CD8-positive, alpha-beta memory T cell (primary cell): ENCODE measurements at regions not wholly inside any gene's neighbourhood (a gene's known extent, or its start where the extent isn't known, plus 50 kb on each side); places are given as distances from the start of the nearest gene placed in this dataset.

ENCODE experiments used
- CTCF ChIA-PET: fragments of 350-600 bp; sonication (Branson Sonifier 250); formaldehyde crosslinking; loops from one replicate; lab custom pipeline; 2021; ENCODE audit warnings: antibody characterized with exemption; lab: Charles Lee
- POLR2A ChIA-PET: fragments of 350-600 bp; sonication (Branson Sonifier 250); formaldehyde crosslinking; loops from one replicate; lab custom pipeline; 2021; ENCODE audit warnings: antibody characterized with exemption; lab: Charles Lee
- DNase-seq, 5 donors: peaks; one replicate each; pipeline versions ENCODE4 v3.0.0 to v3.0.0-alpha.2; 2020 to 2022; ENCODE audit warnings: mixed read lengths in 1 of 5
- H3K27ac ChIP-seq: one replicate; pipeline ENCODE4 v1.7.0; 2013; ENCODE audit warnings: low read depth, mild to moderate bottlenecking, low read length, moderate library complexity
- H3K27me3 ChIP-seq: 2 replicates; pipeline ENCODE4 v1.7.0; 2013; ENCODE audit warnings: low read length, mild to moderate bottlenecking; ENCODE audit not compliant: insufficient read depth, poor library complexity, severe bottlenecking
- H3K36me3 ChIP-seq: 2 replicates; pipeline ENCODE4 v1.7.0; 2013; ENCODE audit warnings: mild to moderate bottlenecking, low read length, moderate library complexity; ENCODE audit not compliant: insufficient read depth
- H3K4me1 ChIP-seq: 2 replicates; pipeline ENCODE4 v1.7.0; 2013; ENCODE audit warnings: mild to moderate bottlenecking, low read length, moderate library complexity; ENCODE audit not compliant: insufficient read depth
- H3K4me3 ChIP-seq: 2 replicates; pipeline ENCODE4 v1.7.0; 2013; ENCODE audit warnings: mild to moderate bottlenecking, low read length
- H3K9me3 ChIP-seq: 2 replicates; pipeline ENCODE4 v1.7.0; 2013; ENCODE audit warnings: mild to moderate bottlenecking, low read length
- H3K27ac Mint-ChIP-seq, 8 donors: one replicate each; pipeline ENCODE4 v1.8.0; 2020 to 2021; ENCODE audit warnings: mixed read lengths in 8 of 8, mild to moderate bottlenecking in 6 of 8, inconsistent platforms in 3 of 8, moderate library complexity in 3 of 8
- H3K27me3 Mint-ChIP-seq, 2 donors: one replicate each; pipeline ENCODE4 v1.8.0; 2020 to 2021; ENCODE audit warnings: mixed read lengths in 2 of 2, mild to moderate bottlenecking in 1 of 2, moderate library complexity in 1 of 2
- H3K36me3 Mint-ChIP-seq, 3 donors: one replicate each; pipeline ENCODE4 v1.8.0; 2020 to 2021; ENCODE audit warnings: mixed read lengths in 3 of 3, inconsistent platforms in 1 of 3, mild to moderate bottlenecking in 1 of 3
- H3K4me1 Mint-ChIP-seq, 3 donors: one replicate each; pipeline ENCODE4 v1.8.0; 2020 to 2021; ENCODE audit warnings: mixed read lengths in 3 of 3, inconsistent platforms in 1 of 3, mild to moderate bottlenecking in 1 of 3
- H3K4me3 Mint-ChIP-seq, 7 donors: one replicate each; pipeline ENCODE4 v1.8.0; 2020 to 2021; ENCODE audit warnings: mixed read lengths in 7 of 7, mild to moderate bottlenecking in 6 of 7, moderate library complexity in 4 of 7, inconsistent platforms in 2 of 7
- H3K9me3 Mint-ChIP-seq, 5 donors: one replicate each; pipeline ENCODE4 v1.8.0; 2020 to 2022; ENCODE audit warnings: mixed read lengths in 5 of 5, mild to moderate bottlenecking in 3 of 5, moderate library complexity in 2 of 5, inconsistent platforms in 1 of 5

- POLR2A ChIA-PET: no interaction called here
- Histone ChIP-seq H3K27ac (no peak overlapping the region), H3K9me3 (no peaks in the 10 kb centered on the region), H3K4me1 (no peaks in the 10 kb centered on the region), H3K4me3 (no peak overlapping the region), H3K36me3 (no peaks in the 10 kb centered on the region), H3K27me3 (no peaks in the 10 kb centered on the region)
- Mint-ChIP-seq H3K4me1 (no peaks in the 10 kb centered on the region), H3K9me3 (no peaks in the 10 kb centered on the region), H3K27ac (no peak overlapping the region), H3K27me3 (peaks cover under 1 to 34% of the 10 kb centered on the region in 2 donors), H3K36me3 (no peaks in the 10 kb centered on the region), H3K4me3 (no peak overlapping the region)
- no peak for DNase-seq
- CTCF ChIA-PET: interaction anchor here (1.0 kb wide), 1 partner anchor 12 kb away, joined by 3 read pairs; no protein-coding TSS in a partner anchor
Measured at GRCh38 chr17:31688701-31689100, 170.3 kb downstream of the COPRS start.

DNA sequence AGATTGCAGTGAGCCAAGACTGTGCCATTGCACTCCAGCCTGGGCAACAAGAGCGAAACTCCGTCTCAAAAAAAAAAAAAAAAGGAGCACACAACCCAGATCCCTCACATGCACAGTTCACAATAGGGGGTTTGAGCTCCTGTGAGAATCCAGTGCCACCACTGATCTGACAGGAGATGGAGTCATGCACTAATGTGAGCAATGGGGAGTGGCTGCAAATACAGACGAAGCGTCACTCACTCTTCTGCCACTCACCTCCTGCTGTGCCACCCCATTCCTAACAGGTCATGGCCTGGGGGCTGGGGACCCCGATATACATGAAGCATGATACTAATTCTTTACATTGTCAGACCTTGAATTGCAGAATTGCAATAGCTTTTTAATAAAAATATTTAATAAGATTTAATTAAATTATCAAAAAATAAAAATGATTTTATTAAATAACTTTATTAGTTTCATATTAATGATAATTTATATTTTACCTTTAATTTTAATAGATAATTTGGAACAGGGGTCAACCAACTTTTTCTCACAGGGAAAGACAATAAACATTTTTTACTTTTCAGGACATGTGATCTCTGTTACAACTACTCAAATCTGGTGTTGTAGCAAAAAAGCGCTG, 171.4 kb downstream of the COPRS start:
- Histone ChIP-seq H3K27ac (no peak overlapping the region), H3K27me3 (no peaks in the 10 kb centered on the region), H3K36me3 (no peaks in the 10 kb centered on the region), H3K4me1 (no peaks in the 10 kb centered on the region), H3K9me3 (no peaks in the 10 kb centered on the region), H3K4me3 (no peak overlapping the region)
- no peaks in the 10 kb centered on the region for H3K4me1 Mint-ChIP-seq
- H3K4me3 Mint-ChIP-seq: no peak overlapping the region
- ChIA-PET POLR2A (no interaction called here), CTCF (no interaction called here)
- H3K9me3 Mint-ChIP-seq: no peaks in the 10 kb centered on the region
- H3K27ac Mint-ChIP-seq: no peak overlapping the region
- peaks cover 9 to 34% of the 10 kb centered on the region in 2 donors for H3K27me3 Mint-ChIP-seq
- H3K36me3 Mint-ChIP-seq: no peaks in the 10 kb centered on the region
- DNase-seq: no peak

GRCh38 chr17:31686495-31686894, 172.5 kb downstream of the COPRS start:
- no peaks in the 10 kb centered on the region for H3K27me3 ChIP-seq
- H3K27ac ChIP-seq: no peak overlapping the region
- Mint-ChIP-seq H3K36me3 (no peaks in the 10 kb centered on the region), H3K9me3 (no peaks in the 10 kb centered on the region), H3K4me3 (no peak overlapping the region), H3K27me3 (peaks cover 13 to 30% of the 10 kb centered on the region in 2 donors), H3K27ac (no peak overlapping the region), H3K4me1 (no peaks in the 10 kb centered on the region)
- no peaks in the 10 kb centered on the region for H3K4me1 ChIP-seq
- H3K4me3 ChIP-seq: no peak overlapping the region
- CTCF ChIA-PET: no interaction called here
- H3K36me3 ChIP-seq: no peaks in the 10 kb centered on the region
- no peak for DNase-seq
- no peaks in the 10 kb centered on the region for H3K9me3 ChIP-seq
- POLR2A ChIA-PET: no interaction called here

DNA sequence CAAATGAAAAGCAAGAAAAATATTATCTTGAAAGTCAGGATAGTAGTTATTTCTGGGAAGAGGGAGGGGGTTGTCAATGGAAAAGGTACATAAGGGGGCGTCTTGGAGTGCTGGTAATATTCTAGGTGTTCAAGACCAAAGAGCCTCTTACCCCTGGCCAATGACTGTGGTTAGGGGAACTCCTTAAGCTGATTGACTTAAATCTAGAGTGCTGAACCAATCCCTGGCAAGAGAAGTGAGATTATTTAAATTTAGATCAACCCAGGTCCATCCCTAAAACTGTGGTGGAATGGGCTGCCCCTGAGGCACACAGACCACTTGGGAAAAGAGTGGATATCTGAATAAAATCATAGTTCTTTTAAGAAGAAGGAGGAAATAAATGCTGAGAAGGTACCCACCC, 174.1 kb downstream of the COPRS start:
- no peaks in the 10 kb centered on the region for H3K36me3 ChIP-seq
- H3K9me3 ChIP-seq: no peaks in the 10 kb centered on the region
- no peak overlapping the region for H3K4me3 ChIP-seq
- Mint-ChIP-seq H3K9me3 (no peaks in the 10 kb centered on the region), H3K27ac (no peak overlapping the region), H3K27me3 (peaks cover 25 to 38% of the 10 kb centered on the region in 2 donors), H3K36me3 (no peaks in the 10 kb centered on the region), H3K4me3 (no peak overlapping the region), H3K4me1 (peaks cover 0 to 3% (median 0%) of the 10 kb centered on the region in 3 donors)
- ChIA-PET CTCF (no interaction called here), POLR2A (interaction anchor here (0.6 kb wide), 1 partner anchor 441 kb away, joined by 4 read pairs; no protein-coding TSS in a partner anchor)
- no peak for DNase-seq
- H3K27me3 ChIP-seq: no peaks in the 10 kb centered on the region
- H3K4me1 ChIP-seq: no peaks in the 10 kb centered on the region
- H3K27ac ChIP-seq: no peak overlapping the region

DNA sequence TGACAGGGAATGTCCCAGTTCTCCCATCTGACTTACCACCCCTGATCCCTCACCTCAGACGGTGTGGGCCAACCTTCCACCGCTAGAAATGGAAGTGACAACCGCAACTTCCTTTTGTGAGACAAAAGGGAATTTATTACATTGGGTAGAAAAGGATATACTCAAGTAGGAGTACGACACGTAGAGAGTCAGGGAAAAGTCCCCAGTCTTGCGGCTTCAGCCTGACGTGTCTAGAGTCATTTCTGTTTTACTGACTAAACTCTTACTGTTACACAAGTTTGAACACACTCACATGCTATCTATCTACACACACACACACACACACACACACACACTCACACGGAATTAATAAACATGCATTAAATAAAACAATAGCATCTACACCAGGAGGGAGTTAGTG, 178.9 kb downstream of the COPRS start:
- Histone ChIP-seq H3K4me3 (no peak overlapping the region), H3K9me3 (no peaks in the 10 kb centered on the region), H3K36me3 (no peaks in the 10 kb centered on the region), H3K27ac (no peak overlapping the region), H3K4me1 (no peaks in the 10 kb centered on the region), H3K27me3 (no peaks in the 10 kb centered on the region)
- no peaks in the 10 kb centered on the region for H3K9me3 Mint-ChIP-seq
- peak overlapping the region in 1 of 8 donors; percentile 28 for H3K27ac Mint-ChIP-seq
- no peaks in the 10 kb centered on the region for H3K36me3 Mint-ChIP-seq
- ChIA-PET CTCF (no interaction called here), POLR2A (no interaction called here)
- peaks cover 0 to 3% (median 0%) of the 10 kb centered on the region in 3 donors for H3K4me1 Mint-ChIP-seq
- peaks cover 40 to 54% of the 10 kb centered on the region in 2 donors for H3K27me3 Mint-ChIP-seq
- no peak for DNase-seq
- no peak overlapping the region for H3K4me3 Mint-ChIP-seq

DNA sequence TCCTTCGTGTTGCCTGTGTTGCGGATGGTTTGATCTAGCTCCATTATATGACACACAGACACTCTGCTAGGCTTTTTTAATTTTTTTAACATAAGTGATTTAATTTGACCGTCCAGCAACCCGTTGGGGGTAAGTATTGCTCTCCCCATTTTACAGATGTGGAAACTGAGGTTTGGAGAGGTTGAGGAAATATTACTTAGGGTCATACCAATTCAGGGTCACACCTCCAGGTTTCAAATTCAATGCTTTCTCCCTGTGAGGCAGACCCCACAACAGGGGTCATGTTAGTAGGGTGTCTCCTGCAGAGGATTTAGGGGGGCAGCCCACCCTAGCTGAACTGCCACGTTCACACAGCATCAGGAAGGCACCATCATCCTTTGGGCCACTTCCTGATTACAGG, 179.4 kb downstream of the COPRS start:
- ChIA-PET CTCF (no interaction called here), POLR2A (no interaction called here)
- Histone ChIP-seq H3K27me3 (no peaks in the 10 kb centered on the region), H3K27ac (no peak overlapping the region), H3K36me3 (no peaks in the 10 kb centered on the region), H3K9me3 (no peaks in the 10 kb centered on the region), H3K4me3 (no peak overlapping the region), H3K4me1 (no peaks in the 10 kb centered on the region)
- Mint-ChIP-seq H3K4me3 (no peak overlapping the region), H3K27me3 (peaks cover 41 to 54% of the 10 kb centered on the region in 2 donors), H3K4me1 (peaks cover 0 to 3% (median 0%) of the 10 kb centered on the region in 3 donors), H3K9me3 (no peaks in the 10 kb centered on the region), H3K27ac (no peak overlapping the region), H3K36me3 (no peaks in the 10 kb centered on the region)
- no peak for DNase-seq

DNA sequence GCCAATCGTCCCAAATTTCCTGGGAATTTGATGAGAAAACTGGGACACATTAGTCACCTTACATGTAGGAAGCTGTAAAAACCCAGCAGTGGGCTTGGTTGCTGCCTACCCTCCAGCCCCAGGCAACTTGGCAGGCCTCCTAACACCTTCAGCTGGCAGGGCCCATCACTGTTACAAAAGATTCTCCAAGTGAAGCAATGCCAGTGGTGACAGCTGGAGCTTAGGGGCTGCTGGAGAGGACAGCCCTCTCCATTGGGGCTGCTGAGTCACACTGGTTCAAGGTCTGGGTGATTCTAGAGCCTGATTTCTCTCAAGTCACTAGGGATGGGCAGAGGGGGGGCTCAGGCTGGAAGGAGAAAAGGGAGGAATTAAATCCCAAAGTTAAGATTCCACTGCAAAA, 180.6 kb downstream of the COPRS start:
- no peak overlapping the region for H3K4me3 ChIP-seq
- H3K36me3 ChIP-seq: no peaks in the 10 kb centered on the region
- peaks cover 4% of the 10 kb centered on the region for H3K27me3 ChIP-seq
- no peak overlapping the region for H3K4me3 Mint-ChIP-seq
- ChIA-PET POLR2A (no interaction called here), CTCF (no interaction called here)
- H3K27ac ChIP-seq: no peak overlapping the region
- H3K27ac Mint-ChIP-seq: no peak overlapping the region
- no peaks in the 10 kb centered on the region for H3K9me3 ChIP-seq
- H3K4me1 Mint-ChIP-seq: peaks cover 0 to 3% (median 0%) of the 10 kb centered on the region in 3 donors
- H3K4me1 ChIP-seq: no peaks in the 10 kb centered on the region
- H3K27me3 Mint-ChIP-seq: peaks cover 44 to 62% of the 10 kb centered on the region in 2 donors
- DNase-seq: no peak
- H3K36me3 Mint-ChIP-seq: no peaks in the 10 kb centered on the region
- no peaks in the 10 kb centered on the region for H3K9me3 Mint-ChIP-seq

DNA sequence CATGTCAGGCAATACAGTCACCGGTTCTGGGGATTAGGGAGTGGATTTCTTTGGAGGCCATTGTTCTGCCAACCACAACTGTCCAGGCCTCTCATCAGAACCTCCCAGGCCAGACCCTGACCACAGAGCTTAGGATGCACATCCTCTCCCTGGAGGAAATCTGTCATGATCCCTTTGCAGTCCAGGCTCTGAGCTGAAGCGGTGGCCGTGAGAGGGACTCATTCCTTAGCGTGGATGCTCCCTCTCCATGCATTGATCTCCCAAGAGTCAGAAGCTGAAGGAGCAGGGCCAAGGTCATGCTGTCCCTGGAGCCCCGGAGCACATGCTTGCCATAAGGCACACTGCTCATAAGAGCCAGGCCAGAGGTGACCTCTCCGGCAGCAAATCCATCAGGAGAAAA, 181.4 kb downstream of the COPRS start:
- H3K4me1 ChIP-seq: no peaks in the 10 kb centered on the region
- peaks cover 4% of the 10 kb centered on the region for H3K27me3 ChIP-seq
- POLR2A ChIA-PET: no interaction called here
- Mint-ChIP-seq H3K27me3 (peaks cover 43 to 65% of the 10 kb centered on the region in 2 donors), H3K4me3 (no peak overlapping the region), H3K9me3 (peaks cover 0 to 2% (median 0%) of the 10 kb centered on the region in 5 donors), H3K27ac (peak overlapping the region in 1 of 8 donors; percentile 35), H3K36me3 (no peaks in the 10 kb centered on the region), H3K4me1 (peaks cover 0 to 3% (median 0%) of the 10 kb centered on the region in 3 donors)
- no peaks in the 10 kb centered on the region for H3K36me3 ChIP-seq
- H3K4me3 ChIP-seq: no peak overlapping the region
- CTCF ChIA-PET: no interaction called here
- no peak overlapping the region for H3K27ac ChIP-seq
- no peaks in the 10 kb centered on the region for H3K9me3 ChIP-seq
- no peak for DNase-seq
